Right cardiac atrium (tissue), 5 donors: ENCODE measurements at regions not wholly inside any gene's neighbourhood (a gene's known extent, or its start where the extent isn't known, plus 50 kb on each side); places are given as distances from the start of the nearest gene placed in this dataset.

Experiments used
- ATAC-seq, 2 donors: fragments of 200-7000 bp; cut with Tn5 transposase; one replicate each; pipeline versions ENCODE4 v1.8.0 to v1.9.1; 2020; ENCODE audit warnings: moderate library complexity in 2 of 2, mild to moderate bottlenecking in 1 of 2
- DNase-seq, 3 donors: peaks; one replicate each; pipeline ENCODE4 v3.0.0-alpha.2; 2020
- H3K27ac ChIP-seq: one replicate; pipeline ENCODE4 v1.5.1; 2013; ENCODE audit warnings: mild to moderate bottlenecking, low read length, control low read depth, moderate library complexity
- H3K27me3 ChIP-seq: one replicate; pipeline ENCODE4 v1.6.1; 2013; ENCODE audit not compliant: control insufficient read depth, insufficient read depth
- H3K4me1 ChIP-seq: one replicate; pipeline ENCODE4 v1.6.1; 2013; ENCODE audit warnings: low read length; ENCODE audit not compliant: control insufficient read depth, insufficient read depth
- H3K4me3 ChIP-seq: one replicate; pipeline ENCODE4 v1.5.1; 2013; ENCODE audit warnings: low read length, control low read depth
- H3K9me3 ChIP-seq: one replicate; pipeline ENCODE4 v1.6.1; 2013; ENCODE audit warnings: low read length; ENCODE audit not compliant: control insufficient read depth
- WGBS: extraction: QIAGEN DNeasy Blood & Tissue Kit; methylation state at CpG from one replicate; pipeline ENCODE4 v1.1.7; 2013; 5-methylcytosine and 5-hydroxymethylcytosine counted together
- intact Hi-C, 4 donors: fragments of 100-400 bp; cut with DNase I; formaldehyde crosslinking; loops; one replicate each; pipeline versions ENCODE4 v1.11.0 to v1.14.0; 2022 to 2023
- donor health status: healthy with polysubstance abuse.
- donor health status: DM: no; HTN: yes; CAD: no.
- donor health status: DM: no; HTN: no; CAD: no.
- donor health status: DM: no; HTN: yes; CAD: no; lungs with severe emphysema.
- donor health status: DM: yes; HTN: yes; CAD: no.

- no peaks in the 10 kb centered on the region for H3K4me1 ChIP-seq
- intact Hi-C loops: no loop called here
- H3K4me3 ChIP-seq: no peak overlapping the region
- WGBS: 79% methylated on average over 1 of the region's 1 CpG
- ATAC-seq (no peak), DNase-seq (no peak)
- H3K9me3 ChIP-seq: no peaks in the 10 kb centered on the region
- H3K27me3 ChIP-seq: no peaks in the 10 kb centered on the region
- H3K27ac ChIP-seq: no peak overlapping the region
Measured at GRCh38 chr4:155616117-155616516, 50.5 kb upstream of the GUCY1A1 start.

DNA sequence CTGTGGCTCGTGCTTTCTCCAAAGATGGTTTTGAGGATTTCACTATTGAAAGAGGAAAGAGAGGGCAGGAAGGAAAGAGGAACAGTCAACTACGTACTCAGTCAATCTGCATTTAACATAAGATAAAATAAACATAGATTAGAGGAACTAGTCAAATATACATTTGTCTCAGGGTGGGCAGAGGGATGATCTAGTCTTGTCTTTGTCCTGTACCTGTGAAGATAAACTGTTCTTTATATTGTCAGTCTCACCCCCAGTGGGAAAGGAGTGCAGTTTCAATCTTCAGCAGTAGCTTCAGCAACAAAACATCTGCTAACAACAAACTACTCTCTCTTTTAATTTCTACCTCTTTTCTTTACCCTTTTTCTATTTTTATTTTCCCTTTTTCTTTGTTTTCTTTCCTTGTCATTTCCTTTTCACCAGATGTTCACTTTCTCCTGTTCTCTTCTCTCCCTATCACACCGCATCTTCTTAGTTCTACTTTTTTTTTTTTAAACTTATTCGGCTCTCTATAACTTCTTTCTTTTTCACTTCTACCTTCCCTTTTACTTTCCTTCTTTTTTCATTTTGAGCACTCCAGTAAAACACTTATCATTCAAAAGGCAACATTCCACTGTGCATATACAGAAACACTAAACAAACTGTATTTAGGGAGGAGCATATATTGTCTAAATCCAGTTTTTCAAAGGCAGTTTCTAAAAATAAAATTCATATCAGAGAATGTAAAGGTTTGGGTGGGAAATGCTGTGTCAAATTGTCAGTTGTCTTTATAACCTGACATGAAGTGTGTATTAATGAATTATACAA, 51.4 kb upstream of the GUCY1A1 start:
- no peaks in the 10 kb centered on the region for H3K9me3 ChIP-seq
- ATAC-seq (no peak), DNase-seq (no peak)
- intact Hi-C loops: no loop called here
- no peaks in the 10 kb centered on the region for H3K27me3 ChIP-seq
- no peak overlapping the region for H3K4me3 ChIP-seq
- 62% methylated on average over 4 of the region's 4 CpGs for WGBS
- no peaks in the 10 kb centered on the region for H3K4me1 ChIP-seq
- no peak overlapping the region for H3K27ac ChIP-seq

- ATAC-seq: no peak
- Histone ChIP-seq H3K27ac (no peak overlapping the region), H3K27me3 (no peaks in the 10 kb centered on the region), H3K4me1 (no peaks in the 10 kb centered on the region), H3K9me3 (no peaks in the 10 kb centered on the region), H3K4me3 (no peak overlapping the region)
- WGBS: 98% methylated on average over 1 of the region's 1 CpG
- DNase-seq: no peak
- intact Hi-C loops: no loop called here
Measured at GRCh38 chr4:155614111-155614762, 52.4 kb upstream of the GUCY1A1 start.

GRCh38 chr4:155612074-155612473, 54.6 kb upstream of the GUCY1A1 start:
- H3K27ac ChIP-seq: no peak overlapping the region
- peak; percentile 28 to 43 for ATAC-seq
- H3K9me3 ChIP-seq: no peaks in the 10 kb centered on the region
- intact Hi-C loops: no loop called here
- H3K4me3 ChIP-seq: no peak overlapping the region
- no peaks in the 10 kb centered on the region for H3K4me1 ChIP-seq
- whole genome bisulfite sequencing: 66% methylated on average over 2 of the region's 2 CpGs
- H3K27me3 ChIP-seq: no peaks in the 10 kb centered on the region
- DNase-seq: no peak

DNA sequence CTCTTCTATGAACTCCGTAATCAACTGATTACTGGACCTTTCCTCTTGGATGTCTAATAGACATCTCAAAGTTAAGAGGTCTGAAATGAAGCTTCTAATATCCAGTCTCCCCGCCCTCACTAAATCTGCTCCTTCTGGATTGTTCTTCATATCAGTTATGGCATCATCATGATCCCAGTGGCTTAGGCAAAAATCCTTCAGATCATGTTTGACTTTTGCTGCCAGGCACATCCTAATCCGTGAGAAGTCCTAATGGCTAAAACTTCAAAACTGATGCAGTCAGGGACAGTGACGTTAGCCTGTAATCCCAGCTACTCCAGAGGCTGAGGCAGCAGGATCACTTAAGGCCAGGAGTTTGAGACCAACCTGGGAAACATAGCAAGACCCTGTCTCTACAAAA, 55.1 kb upstream of the GUCY1A1 start:
- DNase-seq: no peak
- intact Hi-C loops: no loop called here
- Histone ChIP-seq H3K27ac (no peak overlapping the region), H3K4me3 (no peak overlapping the region), H3K9me3 (no peaks in the 10 kb centered on the region), H3K4me1 (no peaks in the 10 kb centered on the region), H3K27me3 (no peaks in the 10 kb centered on the region)
- 90% methylated on average over 4 of the region's 4 CpGs for WGBS
- no peak for ATAC-seq

GRCh38 chr4:155610143-155610542, 56.5 kb upstream of the GUCY1A1 start:
- WGBS: 82% methylated on average over 5 of the region's 5 CpGs
- H3K9me3 ChIP-seq: no peaks in the 10 kb centered on the region
- no peak for DNase-seq
- intact Hi-C loops: no loop called here
- H3K4me1 ChIP-seq: no peaks in the 10 kb centered on the region
- H3K27me3 ChIP-seq: no peaks in the 10 kb centered on the region
- no peak overlapping the region for H3K4me3 ChIP-seq
- H3K27ac ChIP-seq: no peak overlapping the region
- ATAC-seq: no peak

DNA sequence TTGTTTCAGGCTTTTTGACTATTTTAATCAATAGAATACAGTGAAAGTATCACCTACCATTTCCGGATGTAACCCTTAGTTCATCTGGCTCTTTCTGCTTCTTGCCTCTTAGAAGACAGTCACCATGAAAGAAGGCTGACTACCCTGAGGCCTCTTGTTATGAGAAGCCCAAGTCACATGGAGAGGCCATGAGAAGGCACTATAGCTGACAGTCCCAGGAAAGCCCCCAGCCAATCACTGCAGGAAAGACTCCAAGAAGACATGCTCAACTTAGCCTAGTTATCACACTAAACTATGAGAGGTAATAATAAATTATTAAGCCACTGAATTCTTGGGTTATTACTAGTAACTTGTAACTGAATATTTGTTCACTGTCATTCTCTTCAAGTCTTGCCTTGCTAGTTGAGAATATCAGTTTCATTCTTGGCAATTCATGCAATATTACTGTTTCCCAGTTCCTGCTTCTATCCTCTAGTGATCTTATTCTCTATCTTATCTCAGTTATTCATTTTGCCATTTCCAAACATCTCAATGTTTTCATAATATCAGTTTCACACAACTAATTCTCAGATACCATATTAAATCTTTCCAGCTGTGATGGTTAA, 57.1 kb upstream of the GUCY1A1 start:
- ATAC-seq (peak in 1 of 2 donors; percentile 45), DNase-seq (no peak)
- intact Hi-C loops: no loop called here
- Histone ChIP-seq H3K27me3 (no peaks in the 10 kb centered on the region), H3K4me3 (no peak overlapping the region), H3K9me3 (no peaks in the 10 kb centered on the region), H3K27ac (no peak overlapping the region), H3K4me1 (no peaks in the 10 kb centered on the region)
- WGBS: 90% methylated on average over 1 of the region's 1 CpG

DNA sequence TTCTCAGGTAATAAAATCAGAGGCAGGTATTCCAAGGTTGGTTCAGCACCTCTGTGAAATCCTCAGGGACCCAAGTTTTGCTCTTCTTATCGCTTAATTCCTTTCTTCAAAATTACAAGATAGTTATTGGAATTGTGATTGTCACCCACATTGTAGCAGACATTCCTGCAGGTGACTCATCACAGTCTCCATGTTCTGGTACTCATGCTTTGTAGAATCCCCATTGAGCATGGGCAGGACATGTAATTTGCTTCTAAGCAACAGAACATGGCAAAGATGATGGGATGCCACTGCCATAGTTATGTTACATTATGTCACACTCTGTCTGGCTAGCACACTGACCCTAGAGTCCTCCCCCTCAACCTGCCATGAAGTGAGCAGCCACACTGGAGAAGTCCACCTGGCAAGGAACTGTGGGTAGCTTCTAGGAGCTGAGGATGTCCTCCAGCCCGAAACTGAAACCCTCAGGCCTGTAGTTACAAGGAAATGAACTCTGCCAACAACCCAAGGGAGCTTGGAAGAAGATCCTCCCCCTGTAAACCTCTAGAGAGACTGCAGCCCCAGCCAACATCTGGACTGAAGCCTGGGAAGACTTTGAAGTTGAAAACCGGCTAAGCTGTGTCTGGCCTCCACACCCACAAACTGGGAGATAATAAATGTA, 58.3 kb upstream of the GUCY1A1 start:
- no peaks in the 10 kb centered on the region for H3K9me3 ChIP-seq
- 55% methylated on average over 3 of the region's 3 CpGs for WGBS
- intact Hi-C loops: no loop called here
- ATAC-seq (peak; percentile 51 to 72), DNase-seq (no peak)
- H3K4me1 ChIP-seq: no peaks in the 10 kb centered on the region
- H3K27ac ChIP-seq: peak overlapping the region; percentile 4
- H3K27me3 ChIP-seq: no peaks in the 10 kb centered on the region
- no peak overlapping the region for H3K4me3 ChIP-seq

GRCh38 chr4:155607481-155607880, 59.2 kb upstream of the GUCY1A1 start:
- no peak for DNase-seq
- no peak overlapping the region for H3K27ac ChIP-seq
- H3K27me3 ChIP-seq: no peaks in the 10 kb centered on the region
- H3K9me3 ChIP-seq: no peaks in the 10 kb centered on the region
- intact Hi-C loops: no loop called here
- no peaks in the 10 kb centered on the region for H3K4me1 ChIP-seq
- WGBS: 92% methylated on average over 1 of the region's 1 CpG
- H3K4me3 ChIP-seq: no peak overlapping the region
- no peak for ATAC-seq

GRCh38 chr4:155604718-155605626, 61.7 kb upstream of the GUCY1A1 start:
- WGBS: 61% methylated on average over 4 of the region's 4 CpGs
- Histone ChIP-seq H3K4me3 (no peak overlapping the region), H3K27ac (no peak overlapping the region), H3K4me1 (no peaks in the 10 kb centered on the region), H3K27me3 (no peaks in the 10 kb centered on the region), H3K9me3 (no peaks in the 10 kb centered on the region)
- ATAC-seq: peak; percentile 45 to 50
- DNase-seq: peak in 2 of 3 donors; percentile 46 to 70
- intact Hi-C loops: no loop called here
